ENCODE measurements at regions not wholly inside any gene's neighbourhood (a gene's known extent, or its start where the extent isn't known, plus 50 kb on each side); places are given as distances from the start of the nearest gene placed in this dataset.

- DNase-seq (ENCODE audit: low read depth) = no peak
These were observed 165.6 kb downstream of the PALM2AKAP2 start for GRCh38 chr9:109945573-109945972.

GRCh38 chr9:109948453-109948852, 168.5 kb downstream of the PALM2AKAP2 start:
- no peak for DNase-seq (ENCODE audit: low read depth)

GRCh38 chr9:109950710-109951443, 170.9 kb downstream of the PALM2AKAP2 start:
- DNase-seq (ENCODE audit: low read depth) = no peak

GRCh38 chr9:109953300-109953699, 173.3 kb downstream of the PALM2AKAP2 start:
- DNase-seq (ENCODE audit: low read depth) = no peak

- no peak for DNase-seq (ENCODE audit: low read depth)
These were observed 174.0 kb downstream of the PALM2AKAP2 start for GRCh38 chr9:109953813-109954497.

- DNase-seq (ENCODE audit: low read depth) = no peak
These were observed 176.9 kb downstream of the PALM2AKAP2 start for GRCh38 chr9:109956717-109957440.

DNA sequence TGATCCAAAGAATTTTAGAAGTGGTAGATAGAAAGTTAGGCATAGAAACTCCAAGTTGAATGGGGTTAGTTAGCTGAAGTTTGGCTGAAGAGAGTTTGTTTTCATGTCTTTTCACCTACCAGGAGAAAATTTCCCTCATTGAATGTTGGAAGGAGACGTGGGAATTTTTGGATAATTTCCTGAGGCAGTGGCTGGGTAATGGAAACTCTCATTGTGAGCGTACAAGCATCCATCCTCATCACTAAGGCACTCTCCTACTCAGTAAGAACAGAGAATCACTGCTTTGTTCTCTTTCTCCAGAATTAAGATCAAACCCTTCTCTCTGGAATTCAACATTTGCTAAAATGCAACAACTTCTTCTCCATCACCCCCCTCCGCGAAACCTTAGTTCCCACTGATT, 179.7 kb downstream of the PALM2AKAP2 start:
- no peak for DNase-seq (ENCODE audit: low read depth)

GRCh38 chr9:109961626-109962025, 181.6 kb downstream of the PALM2AKAP2 start:
- DNase-seq (ENCODE audit: low read depth) = no peak

- no peak for DNase-seq (ENCODE audit: low read depth)
These were observed 182.2 kb downstream of the PALM2AKAP2 start for GRCh38 chr9:109962215-109962614.

DNA sequence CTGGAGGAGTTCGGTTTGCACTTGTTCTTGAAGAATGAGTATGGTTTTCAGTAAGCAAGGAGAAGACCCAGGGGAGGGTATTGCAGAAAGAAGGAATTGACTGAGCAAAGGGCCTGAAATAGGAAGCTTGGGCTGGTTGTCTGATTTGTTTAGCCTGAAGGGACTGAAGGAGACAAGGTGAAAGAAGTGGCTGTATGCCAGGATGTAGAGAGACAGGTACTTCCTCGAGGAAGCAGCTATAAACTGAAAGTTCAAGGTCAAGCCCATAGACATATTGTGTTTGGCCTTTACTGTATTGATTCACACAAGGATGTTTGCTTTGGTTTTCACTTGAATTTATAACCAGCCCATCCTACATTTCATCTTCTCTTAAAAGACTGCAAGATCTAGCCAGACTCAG, 183.1 kb downstream of the PALM2AKAP2 start:
- DNase-seq (ENCODE audit: low read depth) = no peak

DNA sequence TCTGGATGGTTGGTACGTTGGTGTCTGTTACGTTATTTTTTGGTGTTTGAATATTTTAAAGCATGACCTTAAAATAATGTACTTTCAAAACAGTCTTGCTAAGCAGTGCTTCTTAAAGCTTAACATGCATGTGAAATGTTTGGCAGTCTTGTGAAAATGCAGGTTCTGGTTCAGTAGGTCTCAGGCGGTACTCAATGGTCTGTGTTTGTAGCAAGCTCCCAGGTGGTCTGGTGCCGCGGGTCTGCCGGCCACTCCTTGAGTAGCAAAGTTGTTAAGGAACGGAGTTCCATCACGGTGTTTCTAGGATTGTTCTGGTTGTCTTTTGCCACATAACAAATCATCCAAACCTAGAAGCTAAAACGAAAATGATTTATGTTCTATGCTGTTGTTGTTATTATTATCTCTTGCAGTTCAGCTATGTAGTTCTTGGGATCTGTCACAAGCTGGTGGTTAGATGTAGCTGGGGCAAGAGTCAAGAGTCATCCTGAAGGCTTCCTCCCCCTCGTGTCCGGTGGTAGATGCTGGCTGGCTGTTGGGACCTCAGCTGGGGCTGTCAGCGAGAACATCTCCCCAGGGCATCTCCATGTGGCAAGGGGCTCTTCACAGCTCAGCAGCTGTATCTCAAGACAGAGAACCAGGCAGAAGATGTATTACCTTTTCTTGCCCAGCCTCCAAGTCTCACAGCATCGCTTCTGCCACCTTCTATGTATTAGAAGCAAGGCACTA, 186.8 kb downstream of the PALM2AKAP2 start:
- DNase-seq (ENCODE audit: low read depth) = no peak

GRCh38 chr9:109967651-109968642, 187.9 kb downstream of the PALM2AKAP2 start:
- DNase-seq (ENCODE audit: low read depth) = no peak

DNA sequence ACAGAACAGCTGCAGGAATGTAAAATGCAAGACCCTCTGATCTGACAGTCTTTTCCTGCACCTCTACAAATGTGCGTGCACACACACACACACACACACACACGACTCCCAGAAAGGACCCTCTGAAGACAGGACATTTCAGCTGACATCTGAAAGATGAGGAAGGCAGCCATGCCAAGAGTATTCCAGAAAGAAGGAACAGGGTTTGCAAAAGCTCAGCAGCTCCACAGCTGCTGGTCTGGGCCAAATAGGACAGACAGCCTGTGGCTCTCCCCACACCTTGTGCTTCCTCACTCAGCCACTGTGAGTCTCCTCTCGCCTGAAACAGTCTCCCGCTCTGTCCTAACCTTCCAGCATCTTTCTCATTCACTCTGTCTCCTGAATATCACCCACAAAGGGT, 189.0 kb downstream of the PALM2AKAP2 start:
- no peak for DNase-seq (ENCODE audit: low read depth)

- no peak for DNase-seq (ENCODE audit: low read depth)
These were observed 189.7 kb downstream of the PALM2AKAP2 start for GRCh38 chr9:109969573-109970237.

GRCh38 chr9:109971226-109971625, 191.2 kb downstream of the PALM2AKAP2 start:
- DNase-seq (ENCODE audit: low read depth) = no peak

- no peak for DNase-seq (ENCODE audit: low read depth)
These were observed 192.3 kb downstream of the PALM2AKAP2 start for GRCh38 chr9:109972026-109972882.

DNA sequence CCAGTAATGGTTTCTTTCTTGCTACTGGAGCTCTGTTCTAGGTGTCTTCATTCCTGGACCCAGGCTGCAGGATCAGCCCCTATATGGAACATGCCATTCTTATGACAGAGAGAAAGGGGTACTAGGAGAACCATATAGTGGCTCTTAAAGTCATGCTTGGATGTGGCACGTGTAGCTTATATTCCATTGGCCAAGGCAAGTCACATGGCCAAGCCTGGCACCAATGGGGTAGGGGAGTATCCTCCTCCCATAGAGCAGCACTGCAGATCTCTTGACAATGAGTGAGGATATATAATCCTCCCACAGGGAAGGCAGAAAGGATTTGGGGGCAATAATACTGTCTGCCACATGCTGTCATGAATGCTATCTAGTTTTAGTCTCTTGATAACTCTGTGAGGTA, 193.3 kb downstream of the PALM2AKAP2 start:
- DNase-seq (ENCODE audit: low read depth) = no peak

GRCh38 chr9:109974143-109974917, 194.3 kb downstream of the PALM2AKAP2 start:
- no peak for DNase-seq (ENCODE audit: low read depth)

DNA sequence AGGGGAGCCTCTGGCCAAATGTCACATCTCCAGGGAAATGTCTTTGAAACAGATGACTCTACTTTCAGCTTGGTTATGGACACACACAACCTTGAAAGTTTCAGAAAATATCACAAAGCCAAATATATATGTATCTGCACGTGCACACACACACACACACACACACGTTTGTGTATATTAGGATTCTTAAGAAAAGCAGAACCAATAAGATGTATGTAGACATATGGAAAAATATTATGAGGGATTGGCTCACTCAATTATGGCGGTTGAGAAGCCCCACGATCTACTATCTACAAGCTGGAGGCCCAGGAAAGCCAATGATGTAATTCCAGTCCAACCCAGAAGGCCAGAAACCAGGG, 194.9 kb downstream of the PALM2AKAP2 start:
- no peak for DNase-seq (ENCODE audit: low read depth)

All from stimulated activated CD8-positive, alpha-beta memory T cell treated with anti-CD3 and anti-CD28 coated beads, Interleukin-12 subunit alpha, Interleukin-12 subunit beta, amount 100 ng/mL, for 1 hour (primary cell).